GM12878 (cell line): ENCODE measurements at regions not wholly inside any gene's neighbourhood (a gene's known extent, or its start where the extent isn't known, plus 50 kb on each side); places are given as distances from the start of the nearest gene placed in this dataset.

Experiments
- BCL3 ChIP-seq: IDR thresholded peaks from 2 replicates; pipeline ENCODE4 v1.6.1; 2011; ENCODE audit warnings: borderline replicate concordance, low read depth, mild to moderate bottlenecking, moderate library complexity, low read length; ENCODE audit not compliant: insufficient read depth, poor library complexity, severe bottlenecking
- FOS ChIP-seq: IDR thresholded peaks from 3 replicates; pipeline ENCODE4 v1.6.1; 2011; ENCODE audit warnings: borderline replicate concordance; ENCODE audit not compliant: insufficient read length; ENCODE audit errors: extremely low read depth
- MEF2B ChIP-seq: fragments of 450-650 bp; IDR thresholded peaks from 2 replicates; pipeline ENCODE4 v1.6.1; 2018; ENCODE audit warnings: mild to moderate bottlenecking, moderate library complexity; ENCODE audit not compliant: partially characterized antibody, poor library complexity, severe bottlenecking
- NFYA ChIP-seq: IDR thresholded peaks from 2 replicates; pipeline ENCODE4 v1.6.1; 2011; ENCODE audit warnings: low read depth, mild to moderate bottlenecking, low read length, improper control_type of control experiment, borderline replicate concordance
- NKRF ChIP-seq: fragments of 450-650 bp; conservative IDR thresholded peaks from 2 replicates; pipeline ENCODE4 v1.6.1; 2017; ENCODE audit warnings: mild to moderate bottlenecking, moderate library complexity
- RB1 ChIP-seq: fragments of 450-650 bp; formaldehyde crosslinking; IDR thresholded peaks from 2 replicates; pipeline ENCODE4 v1.6.1; 2017; ENCODE audit warnings: mild to moderate bottlenecking, borderline replicate concordance
- REST ChIP-seq: IDR thresholded peaks from 2 replicates; pipeline ENCODE4 v1.6.1; 2012; ENCODE audit warnings: mild to moderate bottlenecking, low read depth, low read length

DNA sequence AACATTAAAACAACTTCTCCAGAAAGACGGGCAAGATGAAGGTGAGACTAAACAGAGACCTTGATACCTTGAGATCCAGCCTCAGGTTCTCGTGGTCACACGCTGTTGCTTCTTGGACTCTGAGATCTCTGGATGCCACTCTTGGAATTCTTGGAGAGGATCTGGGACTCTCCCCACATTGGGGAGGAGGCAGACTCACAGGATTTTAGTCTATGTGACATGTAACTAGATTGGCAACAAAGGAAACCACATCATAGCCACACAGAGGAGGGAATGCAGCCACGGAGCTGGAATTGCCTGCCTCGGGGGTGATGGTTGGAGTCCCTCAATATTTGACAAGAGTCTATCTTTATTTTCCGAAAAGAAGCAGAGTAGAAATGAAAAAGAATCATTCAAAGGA, 78.8 kb upstream of the IGFBP5 start (continued):
- TF ChIP-seq REST (no peak), NFYA (no peak), BCL3 (no peak), FOS (no peak), MEF2B (no peak), RB1 (no peak), NKRF (no peak)
